Endodermal cell (in vitro differentiated cells): ENCODE measurements at regions not wholly inside any gene's neighbourhood (a gene's known extent, or its start where the extent isn't known, plus 50 kb on each side); places are given as distances from the start of the nearest gene placed in this dataset.

Experiments used
- DNase-seq: peaks from one replicate; pipeline ENCODE4 v3.0.0-alpha.2; 2017
- H3K27ac ChIP-seq: 2 replicates; pipeline ENCODE4 v1.5.1; 2013; ENCODE audit warnings: mild to moderate bottlenecking, low read depth, low read length, moderate library complexity
- H3K27me3 ChIP-seq: 2 replicates; pipeline ENCODE4 v1.6.1; 2013; ENCODE audit warnings: mild to moderate bottlenecking, low read length, moderate library complexity; ENCODE audit not compliant: insufficient read depth, control insufficient read depth, poor library complexity, severe bottlenecking
- H3K36me3 ChIP-seq: 2 replicates; pipeline ENCODE4 v1.7.0; 2013; ENCODE audit warnings: mild to moderate bottlenecking, low read length, moderate library complexity; ENCODE audit not compliant: control insufficient read depth, insufficient read depth
- H3K4me1 ChIP-seq: one replicate; pipeline ENCODE4 v1.7.0; 2013; ENCODE audit warnings: low read length; ENCODE audit not compliant: control insufficient read depth, insufficient read depth
- H3K4me3 ChIP-seq: 2 replicates; pipeline ENCODE4 v1.5.1; 2013; ENCODE audit warnings: mild to moderate bottlenecking, low read length, moderate library complexity
- H3K9ac ChIP-seq: 2 replicates; pipeline ENCODE4 v1.6.1; 2013; ENCODE audit warnings: mild to moderate bottlenecking, low read length, moderate library complexity; ENCODE audit not compliant: poor library complexity, severe bottlenecking; ENCODE audit errors: extremely low read depth
- H3K9me3 ChIP-seq: 2 replicates; pipeline ENCODE4 v1.6.1; 2013; ENCODE audit warnings: mild to moderate bottlenecking, low read length, moderate library complexity; ENCODE audit not compliant: control insufficient read depth
- H3K27ac Mint-ChIP-seq: 2 replicates; pipeline ENCODE4 v1.8.0; 2020; ENCODE audit warnings: mixed read lengths
- H3K27me3 Mint-ChIP-seq: 2 replicates; pipeline ENCODE4 v1.8.0; 2021; ENCODE audit warnings: mild to moderate bottlenecking, mixed read lengths; ENCODE audit not compliant: insufficient read depth
- H3K36me3 Mint-ChIP-seq: 2 replicates; pipeline ENCODE4 v1.8.0; 2020; ENCODE audit warnings: low read depth, mixed read lengths
- H3K4me1 Mint-ChIP-seq: 2 replicates; pipeline ENCODE4 v1.8.0; 2020; ENCODE audit warnings: mixed read lengths
- H3K4me3 Mint-ChIP-seq: 2 replicates; pipeline ENCODE4 v1.8.0; 2020; ENCODE audit warnings: mild to moderate bottlenecking, moderate library complexity, mixed read lengths
- H3K9me3 Mint-ChIP-seq: 2 replicates; pipeline ENCODE4 v1.8.0; 2020; ENCODE audit warnings: mild to moderate bottlenecking, mixed read lengths
- WGBS, 2 experiments: methylation state at CpG; one replicate each; pipeline versions ENCODE4 v1.1.5 to v1.1.7; 2013; ENCODE audit warnings: missing lambda C conversion rate in 2 of 2, mixed read lengths in 1 of 2; ENCODE audit not compliant: insufficient coverage in 1 of 2, insufficient read length in 1 of 2; 5-methylcytosine and 5-hydroxymethylcytosine counted together
- TF ChIP-seq, protein P1 (sequence below): fragments of 200-600 bp; sonication (generic); conservative IDR thresholded peaks from 2 replicates; pipeline ENCODE4 v1.5.0; 2021; ENCODE audit warnings: antibody characterized with exemption, mild to moderate bottlenecking

GRCh38 chr16:49036126-49036525 is 245.5 kb downstream of the CBLN1 start:
- Histone ChIP-seq H3K4me3 (no peak overlapping the region), H3K27ac (no peak overlapping the region), H3K36me3 (no peaks in the 10 kb centered on the region), H3K9me3 (no peaks in the 10 kb centered on the region), H3K27me3 (no peaks in the 10 kb centered on the region), H3K9ac (no peak overlapping the region), H3K4me1 (no peaks in the 10 kb centered on the region)
- no peak for DNase-seq
- peaks cover 12% of the 10 kb centered on the region for H3K27me3 Mint-ChIP-seq
- WGBS, 2 experiments, result 96 to 100% methylated on average over 1 to 2 of the region's 2 CpGs
- no peak overlapping the region for H3K4me3 Mint-ChIP-seq
- H3K9me3 Mint-ChIP-seq, result no peaks in the 10 kb centered on the region
- no peaks in the 10 kb centered on the region for H3K4me1 Mint-ChIP-seq
- TF ChIP-seq, protein P1, sequence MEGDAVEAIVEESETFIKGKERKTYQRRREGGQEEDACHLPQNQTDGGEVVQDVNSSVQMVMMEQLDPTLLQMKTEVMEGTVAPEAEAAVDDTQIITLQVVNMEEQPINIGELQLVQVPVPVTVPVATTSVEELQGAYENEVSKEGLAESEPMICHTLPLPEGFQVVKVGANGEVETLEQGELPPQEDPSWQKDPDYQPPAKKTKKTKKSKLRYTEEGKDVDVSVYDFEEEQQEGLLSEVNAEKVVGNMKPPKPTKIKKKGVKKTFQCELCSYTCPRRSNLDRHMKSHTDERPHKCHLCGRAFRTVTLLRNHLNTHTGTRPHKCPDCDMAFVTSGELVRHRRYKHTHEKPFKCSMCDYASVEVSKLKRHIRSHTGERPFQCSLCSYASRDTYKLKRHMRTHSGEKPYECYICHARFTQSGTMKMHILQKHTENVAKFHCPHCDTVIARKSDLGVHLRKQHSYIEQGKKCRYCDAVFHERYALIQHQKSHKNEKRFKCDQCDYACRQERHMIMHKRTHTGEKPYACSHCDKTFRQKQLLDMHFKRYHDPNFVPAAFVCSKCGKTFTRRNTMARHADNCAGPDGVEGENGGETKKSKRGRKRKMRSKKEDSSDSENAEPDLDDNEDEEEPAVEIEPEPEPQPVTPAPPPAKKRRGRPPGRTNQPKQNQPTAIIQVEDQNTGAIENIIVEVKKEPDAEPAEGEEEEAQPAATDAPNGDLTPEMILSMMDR, result no peak
- H3K27ac Mint-ChIP-seq, result no peak overlapping the region
- H3K36me3 Mint-ChIP-seq, result no peaks in the 10 kb centered on the region

- Histone ChIP-seq H3K9me3 (no peaks in the 10 kb centered on the region), H3K36me3 (no peaks in the 10 kb centered on the region), H3K27me3 (no peaks in the 10 kb centered on the region), H3K9ac (no peak overlapping the region), H3K4me3 (no peak overlapping the region), H3K27ac (no peak overlapping the region), H3K4me1 (no peaks in the 10 kb centered on the region)
- Mint-ChIP-seq H3K36me3 (no peaks in the 10 kb centered on the region), H3K27ac (no peak overlapping the region), H3K4me3 (no peak overlapping the region), H3K4me1 (peaks cover 9% of the 10 kb centered on the region), H3K27me3 (peaks cover 6% of the 10 kb centered on the region), H3K9me3 (no peaks in the 10 kb centered on the region)
- 68 to 90% methylated on average over 2 to 3 of the region's 3 CpGs for WGBS, 2 experiments
- TF ChIP-seq, protein P1, result no peak
- DNase-seq, result no peak
These were observed 254.2 kb downstream of the CBLN1 start for GRCh38 chr16:49027420-49027819.

GRCh38 chr16:49026566-49027181 is 255.0 kb downstream of the CBLN1 start:
- H3K27me3 Mint-ChIP-seq, result peaks cover 6% of the 10 kb centered on the region
- H3K4me3 Mint-ChIP-seq, result no peak overlapping the region
- H3K36me3 Mint-ChIP-seq, result no peaks in the 10 kb centered on the region
- H3K4me1 ChIP-seq, result no peaks in the 10 kb centered on the region
- H3K9me3 ChIP-seq, result no peaks in the 10 kb centered on the region
- H3K27ac ChIP-seq, result no peak overlapping the region
- H3K36me3 ChIP-seq, result no peaks in the 10 kb centered on the region
- no peaks in the 10 kb centered on the region for H3K27me3 ChIP-seq
- H3K4me1 Mint-ChIP-seq, result peaks cover 11% of the 10 kb centered on the region
- no peak overlapping the region for H3K9ac ChIP-seq
- H3K27ac Mint-ChIP-seq, result no peak overlapping the region
- 76 to 90% methylated on average over 6 of the region's 6 CpGs for WGBS, 2 experiments
- TF ChIP-seq, protein P1, result no peak
- H3K4me3 ChIP-seq, result no peak overlapping the region
- no peaks in the 10 kb centered on the region for H3K9me3 Mint-ChIP-seq
- DNase-seq, result no peak
